Epithelial cell of esophagus (primary cell): ENCODE measurements at regions not wholly inside any gene's neighbourhood (a gene's known extent, or its start where the extent isn't known, plus 50 kb on each side); places are given as distances from the start of the nearest gene placed in this dataset.

Experiments used
- DNase-seq: peaks from one replicate; pipeline ENCODE4 v3.0.0; 2010; ENCODE audit warnings: low read depth
- H3K4me3 ChIP-seq: 2 replicates; pipeline ENCODE4 v1.5.1; 2011; ENCODE audit warnings: mild to moderate bottlenecking, low read length, control low read depth
- TF ChIP-seq, protein P1 (sequence below): IDR thresholded peaks from 2 replicates; pipeline ENCODE4 v1.5.1; 2011; ENCODE audit warnings: low read depth, mild to moderate bottlenecking, low read length, control low read depth, inconsistent platforms; ENCODE audit not compliant: insufficient read depth; ENCODE audit errors: missing control alignments

DNA sequence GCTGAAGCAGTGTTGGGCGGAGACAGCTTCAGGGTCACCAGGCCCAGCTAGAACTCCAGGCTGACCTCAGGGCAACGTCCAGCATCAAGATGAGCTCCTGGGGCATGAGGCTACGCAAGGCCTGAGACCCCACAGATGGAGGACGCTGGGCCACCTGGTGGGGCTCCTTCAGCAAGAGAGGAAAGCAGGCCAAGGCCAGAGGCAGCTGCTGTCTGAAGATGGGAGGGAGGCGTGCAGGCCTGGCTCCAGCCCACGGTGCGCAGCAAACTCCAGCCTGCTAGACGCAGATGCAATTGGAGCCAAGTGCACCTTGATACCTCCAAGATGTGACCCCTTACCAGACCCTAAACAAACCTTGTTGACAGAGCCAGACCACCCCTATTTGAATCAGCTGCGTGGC, 220.9 kb upstream of the RREB1 start:
- H3K4me3 ChIP-seq = no peak overlapping the region
- DNase-seq = no peak
- TF ChIP-seq, protein P1, sequence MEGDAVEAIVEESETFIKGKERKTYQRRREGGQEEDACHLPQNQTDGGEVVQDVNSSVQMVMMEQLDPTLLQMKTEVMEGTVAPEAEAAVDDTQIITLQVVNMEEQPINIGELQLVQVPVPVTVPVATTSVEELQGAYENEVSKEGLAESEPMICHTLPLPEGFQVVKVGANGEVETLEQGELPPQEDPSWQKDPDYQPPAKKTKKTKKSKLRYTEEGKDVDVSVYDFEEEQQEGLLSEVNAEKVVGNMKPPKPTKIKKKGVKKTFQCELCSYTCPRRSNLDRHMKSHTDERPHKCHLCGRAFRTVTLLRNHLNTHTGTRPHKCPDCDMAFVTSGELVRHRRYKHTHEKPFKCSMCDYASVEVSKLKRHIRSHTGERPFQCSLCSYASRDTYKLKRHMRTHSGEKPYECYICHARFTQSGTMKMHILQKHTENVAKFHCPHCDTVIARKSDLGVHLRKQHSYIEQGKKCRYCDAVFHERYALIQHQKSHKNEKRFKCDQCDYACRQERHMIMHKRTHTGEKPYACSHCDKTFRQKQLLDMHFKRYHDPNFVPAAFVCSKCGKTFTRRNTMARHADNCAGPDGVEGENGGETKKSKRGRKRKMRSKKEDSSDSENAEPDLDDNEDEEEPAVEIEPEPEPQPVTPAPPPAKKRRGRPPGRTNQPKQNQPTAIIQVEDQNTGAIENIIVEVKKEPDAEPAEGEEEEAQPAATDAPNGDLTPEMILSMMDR = no peak

DNA sequence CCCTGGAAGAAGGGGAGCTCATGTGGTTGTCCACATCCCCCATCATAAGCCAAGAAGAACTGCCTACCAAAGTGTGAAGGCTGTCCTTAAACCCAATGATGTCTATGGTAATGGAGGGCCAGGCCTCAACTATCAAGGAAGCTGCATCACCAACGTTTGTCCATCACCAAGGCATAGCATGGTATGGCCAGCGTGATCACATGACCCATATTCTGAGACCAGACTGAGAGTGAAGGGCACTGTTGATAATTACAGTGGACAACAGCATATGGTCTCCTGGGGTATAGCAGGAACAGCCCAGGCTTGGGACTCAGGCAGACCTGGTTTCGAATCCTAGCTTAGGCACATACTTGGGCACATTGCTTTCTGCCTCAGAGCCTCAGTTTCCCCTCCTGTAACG, 218.2 kb upstream of the RREB1 start:
- TF ChIP-seq, protein P1 = no peak
- no peak for DNase-seq
- H3K4me3 ChIP-seq = no peak overlapping the region

DNA sequence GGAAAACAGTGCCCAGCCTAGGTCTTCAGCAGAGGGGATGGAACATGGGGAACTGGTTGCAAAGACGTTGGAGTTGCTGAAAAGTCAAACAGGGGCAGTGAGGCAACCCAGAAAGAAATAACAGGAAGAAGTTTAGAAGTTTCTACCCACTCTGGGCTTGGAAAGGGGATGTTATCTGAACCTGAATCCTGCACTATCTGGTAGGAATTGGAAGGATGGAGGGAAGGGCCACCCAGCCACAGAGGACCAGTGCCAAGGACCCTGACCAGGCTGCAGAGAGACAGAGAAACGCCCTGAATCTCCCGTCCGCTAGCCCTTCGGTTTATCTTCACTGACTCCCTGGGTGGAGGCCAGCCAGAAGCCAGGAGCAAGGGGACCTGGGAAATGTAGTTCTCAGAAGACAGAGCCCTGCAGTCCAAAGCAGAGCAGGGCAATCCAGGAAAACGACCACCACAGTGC, 217.3 kb upstream of the RREB1 start:
- TF ChIP-seq, protein P1 = no peak
- no peak overlapping the region for H3K4me3 ChIP-seq
- DNase-seq = no peak

DNA sequence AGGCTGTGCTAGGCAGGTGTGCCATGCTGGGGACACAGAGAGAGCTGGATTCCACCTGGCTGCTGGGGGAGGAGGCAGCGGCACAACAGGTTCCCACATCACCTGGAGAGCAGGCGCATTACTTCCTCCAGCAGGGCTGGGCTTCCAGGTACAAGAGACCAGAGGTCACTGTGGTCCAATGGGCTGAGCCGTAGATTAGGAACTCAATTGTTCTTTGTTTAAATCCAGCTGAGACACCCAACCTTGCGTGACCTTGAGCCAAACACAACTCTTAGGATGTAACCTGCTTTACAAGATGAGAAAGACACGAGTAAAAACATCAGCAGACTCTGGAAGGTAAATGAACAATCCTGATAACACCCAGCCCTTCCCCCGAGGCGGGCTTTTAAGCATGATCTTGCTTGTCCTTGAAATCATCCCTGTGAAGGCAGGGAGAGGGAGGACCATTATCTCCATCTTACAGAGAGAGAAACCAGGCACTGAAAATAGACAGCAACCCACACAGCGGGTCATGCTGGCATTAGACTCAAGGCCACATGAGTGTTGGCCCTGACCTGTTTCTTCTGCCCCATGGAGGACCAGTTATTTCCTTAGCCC, 216.5 kb upstream of the RREB1 start:
- TF ChIP-seq, protein P1 = no peak

DNA sequence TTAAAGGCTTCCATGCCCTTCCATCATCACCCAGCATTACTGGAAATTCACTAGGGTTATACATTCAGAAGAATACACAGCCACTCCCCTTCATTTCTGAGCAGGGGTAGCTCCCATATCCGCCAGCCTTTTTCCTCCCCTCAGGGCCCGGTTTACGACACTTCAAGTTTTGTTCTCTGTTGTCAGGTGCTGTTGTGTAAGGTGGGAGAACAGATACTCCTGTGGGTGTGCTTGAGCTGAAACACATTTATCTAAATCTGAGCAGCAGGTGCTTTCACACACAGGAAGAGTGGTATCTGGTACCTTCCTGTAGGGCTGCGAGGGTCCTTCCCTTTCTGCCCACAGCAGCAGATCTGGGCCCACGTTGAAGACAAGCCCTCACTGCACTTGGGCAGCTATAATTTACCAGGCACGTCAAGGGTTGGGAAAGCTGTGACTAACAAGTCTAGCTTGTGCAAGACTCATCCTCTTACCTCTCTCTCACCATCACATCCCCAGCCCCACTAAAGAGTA, 215.8 kb upstream of the RREB1 start:
- H3K4me3 ChIP-seq = no peak overlapping the region
- TF ChIP-seq, protein P1 = no peak
- DNase-seq = peak; percentile 93

More for the DNA sequence above, 216.5 kb upstream of the RREB1 start:
- DNase-seq = no peak
- H3K4me3 ChIP-seq = no peak overlapping the region

DNA sequence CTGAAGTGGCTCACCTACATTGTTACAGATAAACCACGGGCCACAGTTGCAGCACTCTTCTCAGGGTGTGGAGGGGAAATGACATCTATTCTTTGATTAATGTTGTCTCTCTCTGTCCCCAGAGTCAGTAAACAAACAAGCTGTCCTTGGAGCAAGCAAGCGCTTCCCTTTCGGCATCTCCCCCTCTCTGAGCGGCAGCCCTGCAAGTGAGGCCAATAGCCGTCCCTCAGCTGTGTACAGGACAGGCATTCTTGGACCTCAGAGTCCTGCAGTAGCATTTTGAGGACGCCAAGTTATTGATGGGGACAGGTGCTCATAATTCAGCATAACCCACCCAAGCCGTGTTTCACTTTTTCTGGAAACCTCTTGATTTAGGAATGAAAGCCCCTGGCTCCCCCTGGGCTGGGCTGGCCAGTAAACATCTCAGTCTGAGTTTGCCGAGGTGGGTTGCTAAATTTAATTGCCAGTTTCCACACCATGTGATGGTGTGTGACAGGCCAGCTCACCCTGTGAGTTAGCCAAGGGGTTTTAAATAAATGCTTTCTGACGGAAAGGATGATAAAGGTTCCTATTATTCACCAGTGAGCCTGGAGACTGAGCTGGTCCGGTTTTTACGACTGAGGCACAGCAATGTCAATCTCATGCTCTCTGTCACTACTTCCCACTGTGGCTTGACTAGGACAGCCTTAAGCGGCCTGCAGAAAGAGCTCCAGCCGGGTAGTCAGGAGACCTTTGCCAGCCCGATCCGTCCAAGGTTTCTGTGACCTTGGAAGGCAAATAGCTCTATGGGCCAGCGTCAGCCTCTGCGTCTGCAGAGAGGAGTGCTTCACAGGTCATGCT, 214.8 kb upstream of the RREB1 start:
- no peak overlapping the region for H3K4me3 ChIP-seq
- TF ChIP-seq, protein P1 = no peak
- no peak for DNase-seq
